HG03139 (cell line): ENCODE measurements at regions not wholly inside any gene's neighbourhood (a gene's known extent, or its start where the extent isn't known, plus 50 kb on each side); places are given as distances from the start of the nearest gene placed in this dataset.
A peak's percentile ranks its signal among the peaks of the same experiment; 100 is the strongest.

Experiments
- ATAC-seq: cut with Tn5 transposase; IDR thresholded peaks from one replicate; pipeline ENCODE4 v1.9.1; 2021; ENCODE audit not compliant: unreplicated experiment

DNA sequence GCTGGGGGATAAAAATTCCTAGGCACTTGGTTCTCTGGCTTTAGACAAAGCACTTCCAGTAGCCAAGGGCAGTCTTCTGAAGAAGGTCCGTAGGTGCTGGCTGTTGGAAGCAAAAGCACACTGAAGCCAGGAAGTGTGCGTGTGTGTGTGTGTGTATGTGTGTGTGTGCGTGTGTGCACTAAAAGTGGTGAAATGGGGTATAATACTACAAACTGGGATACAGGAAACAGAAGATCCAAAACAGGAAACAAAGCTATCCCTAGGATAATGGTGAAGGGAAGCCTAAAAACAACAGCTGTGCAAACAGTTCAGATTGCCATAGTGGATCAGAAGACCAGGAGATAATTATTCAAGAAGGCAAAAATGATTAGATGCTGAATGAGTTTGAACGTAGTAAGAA lies 103.4 kb downstream of the IL20RB start:
- no peak for ATAC-seq

DNA sequence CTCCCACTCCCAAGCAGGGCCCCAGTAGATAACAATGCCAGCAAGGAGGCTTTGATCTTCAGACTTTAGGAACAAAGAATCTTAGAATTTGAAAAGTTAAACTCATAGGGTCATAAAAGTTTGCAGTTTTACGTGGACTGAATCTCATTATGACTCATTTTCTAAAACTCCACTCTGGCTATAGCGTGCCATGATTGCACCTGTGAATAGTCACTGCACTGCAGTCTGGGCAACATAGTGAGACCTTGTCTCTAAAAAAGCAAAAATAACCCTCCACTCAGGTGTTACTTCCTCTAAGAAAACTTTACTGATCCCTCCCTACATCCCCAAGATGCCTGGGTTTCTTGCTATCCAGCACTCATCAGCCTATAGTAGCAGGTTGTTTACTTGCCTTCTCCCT lies 104.5 kb downstream of the IL20RB start:
- ATAC-seq, result peak; percentile 52

DNA sequence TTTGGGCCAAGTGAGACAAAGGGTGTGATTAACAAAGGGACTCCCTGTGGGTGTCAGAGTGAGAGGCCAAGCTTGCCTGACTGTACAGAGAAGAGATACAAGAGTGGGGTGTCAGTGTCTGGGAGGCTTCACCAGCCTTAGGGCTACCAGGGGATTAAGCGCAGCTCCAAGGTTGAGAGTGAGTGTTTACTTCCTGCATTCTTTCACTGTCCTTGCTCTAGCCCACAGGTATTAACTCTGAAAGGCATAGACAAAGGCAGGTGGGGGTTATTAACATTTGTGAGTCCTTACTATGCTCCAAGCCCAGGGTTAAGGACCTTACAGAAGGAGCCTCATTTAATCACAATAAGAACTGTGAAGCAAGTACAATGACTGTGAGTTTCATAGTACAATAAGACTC lies 107.6 kb downstream of the IL20RB start:
- no peak for ATAC-seq

DNA sequence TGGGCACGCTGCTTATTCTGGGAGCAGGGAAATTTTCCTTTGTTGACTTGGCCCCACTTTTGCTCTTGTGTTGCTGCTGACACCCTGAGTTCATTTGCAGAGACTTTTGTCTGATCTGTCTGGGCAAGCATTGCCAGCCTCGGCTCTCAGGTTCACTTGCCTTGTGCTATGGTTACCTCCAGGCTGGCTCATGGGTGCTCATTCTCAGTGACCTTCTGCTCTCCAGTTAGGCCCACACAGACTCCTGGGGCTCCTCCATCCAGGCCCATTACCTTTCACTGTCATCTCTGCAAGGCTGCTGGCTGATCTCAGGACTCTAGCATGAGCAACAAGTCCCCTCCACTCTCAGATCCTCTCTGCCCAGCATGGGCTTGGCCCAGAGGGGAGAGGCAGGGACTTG lies 108.3 kb downstream of the IL20RB start:
- ATAC-seq, result no peak

DNA sequence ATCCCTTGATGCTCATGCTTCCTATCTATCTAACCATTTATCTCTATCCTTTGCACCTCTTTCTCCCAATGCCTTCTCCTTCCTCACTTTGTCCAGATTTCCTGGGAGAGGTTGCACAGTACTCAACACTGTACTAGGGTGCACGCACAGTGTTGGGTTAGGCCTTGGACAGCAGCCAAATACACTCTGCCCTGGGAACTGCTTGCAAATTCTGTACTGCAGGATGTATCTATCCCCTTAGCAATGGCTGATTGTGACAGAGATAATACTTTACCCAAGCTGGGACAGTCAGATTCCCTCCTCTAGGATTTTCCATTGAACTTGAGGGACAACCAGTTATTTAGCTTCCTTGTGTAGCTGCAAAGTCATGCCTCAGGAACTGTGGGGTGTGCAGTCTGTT lies 113.3 kb downstream of the IL20RB start:
- no peak for ATAC-seq

DNA sequence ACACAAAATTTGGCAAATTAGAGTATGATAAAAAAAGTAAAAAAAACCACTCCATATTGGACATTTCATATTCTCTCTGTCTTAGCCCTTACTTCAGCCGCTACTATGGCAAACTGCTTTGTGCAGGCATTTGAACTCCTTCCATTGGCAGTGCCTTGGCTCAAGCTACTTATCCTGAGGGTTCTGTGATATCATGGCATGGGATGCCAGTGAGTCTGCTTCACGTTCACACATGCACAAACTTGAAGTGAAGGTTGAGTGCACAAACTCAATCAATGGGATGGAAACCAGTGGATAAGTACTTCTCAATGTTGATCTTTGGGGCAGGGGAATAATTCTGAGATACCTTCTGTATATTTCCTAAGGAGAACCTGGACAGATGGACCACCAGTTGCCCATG lies 117.2 kb downstream of the IL20RB start:
- no peak for ATAC-seq

DNA sequence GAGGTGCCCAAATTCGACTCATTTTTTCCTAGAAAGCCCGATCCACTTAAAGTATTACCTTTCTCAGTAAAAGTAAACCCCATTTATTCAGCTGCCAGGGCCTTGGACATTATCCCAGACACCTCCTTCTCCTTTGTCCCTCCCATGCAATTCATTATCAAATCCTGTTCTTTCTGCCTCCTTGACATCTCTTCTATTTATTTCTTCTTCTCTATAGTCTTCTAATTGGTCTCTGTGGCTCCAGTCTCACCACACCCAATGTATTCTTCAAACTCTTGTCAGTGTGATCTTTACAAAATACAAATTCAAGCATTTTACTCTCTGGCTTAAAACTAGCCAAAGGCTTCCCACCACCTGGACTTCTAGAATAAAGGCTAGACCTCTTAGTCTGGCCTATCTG lies 120.3 kb downstream of the IL20RB start:
- ATAC-seq, result no peak

DNA sequence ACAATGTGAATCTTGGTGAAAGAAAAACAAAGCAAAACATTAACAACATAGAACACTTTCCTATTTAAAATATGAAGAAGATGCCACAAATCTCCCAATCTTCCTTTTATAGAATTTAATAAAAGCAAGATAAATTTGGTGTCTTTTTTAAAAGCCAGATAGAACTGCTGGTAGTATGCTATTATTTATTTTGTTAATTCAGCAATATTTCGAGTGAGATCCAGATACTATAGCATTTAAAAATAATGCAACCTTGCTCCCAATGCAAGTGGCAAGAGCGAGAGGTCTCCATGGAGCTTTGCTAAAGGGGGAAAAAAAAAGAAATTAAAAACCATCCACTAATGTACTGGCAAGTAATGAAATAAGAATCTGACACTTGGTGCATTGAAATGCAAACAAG lies 121.8 kb downstream of the IL20RB start:
- no peak for ATAC-seq

DNA sequence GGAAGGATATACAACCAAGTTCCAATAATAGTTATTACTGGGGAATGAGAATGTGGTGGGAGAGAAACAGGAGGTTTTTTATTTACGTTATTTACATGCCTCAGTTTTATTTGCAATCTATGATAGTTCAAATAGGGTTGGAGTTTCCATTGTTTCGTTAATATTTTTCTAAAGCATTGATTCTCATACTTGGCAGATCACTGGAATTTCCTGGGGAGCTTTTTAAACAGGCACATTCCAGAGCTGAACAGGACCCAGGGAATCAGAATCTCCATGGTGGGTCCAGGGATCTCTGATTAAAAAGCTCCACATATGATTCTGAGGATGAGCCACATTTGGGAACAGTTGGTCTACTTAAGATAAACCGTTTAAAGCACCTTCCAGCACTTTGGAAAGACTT lies 123.9 kb downstream of the IL20RB start:
- no peak for ATAC-seq

DNA sequence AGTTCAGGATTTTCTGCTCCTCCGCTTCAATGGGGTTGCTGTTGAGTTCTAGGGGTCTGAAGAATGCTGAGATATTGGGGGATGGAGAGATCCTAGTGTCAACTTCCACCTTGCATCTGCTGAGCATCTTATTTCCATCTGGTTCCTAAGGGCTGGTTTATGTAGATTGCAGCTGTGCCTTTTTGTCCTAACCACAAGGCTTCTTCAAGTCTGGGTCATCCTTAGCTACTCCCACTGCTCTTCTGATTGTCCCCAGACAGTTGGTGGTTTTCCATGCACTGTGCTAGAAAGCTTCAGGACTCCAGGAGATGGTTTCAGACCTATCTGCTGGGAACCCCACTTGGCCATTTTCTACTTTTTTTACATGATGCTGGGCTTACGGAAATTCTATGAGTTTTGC lies 125.0 kb downstream of the IL20RB start:
- ATAC-seq, result no peak

DNA sequence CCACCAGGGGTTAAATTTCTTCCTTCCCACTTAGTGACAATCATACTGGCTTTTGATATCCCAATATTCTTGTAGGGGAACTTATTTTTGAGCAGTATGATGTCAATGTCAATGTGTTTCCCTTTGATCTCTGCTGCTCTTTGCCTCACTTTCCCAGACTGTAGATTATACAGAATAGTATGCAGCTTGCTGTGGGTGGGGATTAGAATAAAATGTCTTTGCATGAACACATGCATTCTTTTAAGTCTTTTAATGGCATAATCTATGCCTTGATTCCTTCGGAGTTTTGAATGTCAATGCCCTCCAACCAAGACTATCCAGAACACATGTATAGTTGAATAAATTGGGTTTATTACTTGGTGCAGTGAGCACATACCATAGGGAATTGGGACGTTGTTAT lies 125.5 kb downstream of the IL20RB start:
- ATAC-seq, result no peak

DNA sequence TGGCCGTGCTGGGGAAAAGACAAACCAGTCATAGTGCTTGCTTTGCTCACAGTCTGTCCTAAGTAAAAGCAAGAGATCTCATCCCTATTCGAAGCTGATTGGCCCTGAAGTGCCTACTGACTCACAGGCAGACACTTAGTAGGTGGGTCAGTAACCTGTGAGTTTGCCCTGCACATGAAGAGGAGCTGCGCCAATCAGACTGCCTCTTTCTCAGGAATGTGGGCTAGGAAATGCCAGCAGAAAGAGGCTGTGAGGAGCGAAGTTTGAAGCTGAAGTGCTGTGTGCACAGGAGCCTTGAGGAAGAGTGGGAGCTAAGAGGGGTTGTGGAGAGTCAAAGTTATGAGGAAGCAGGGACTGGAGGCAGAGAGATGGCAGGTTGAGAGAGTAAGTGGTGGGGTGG lies 126.8 kb downstream of the IL20RB start:
- no peak for ATAC-seq

DNA sequence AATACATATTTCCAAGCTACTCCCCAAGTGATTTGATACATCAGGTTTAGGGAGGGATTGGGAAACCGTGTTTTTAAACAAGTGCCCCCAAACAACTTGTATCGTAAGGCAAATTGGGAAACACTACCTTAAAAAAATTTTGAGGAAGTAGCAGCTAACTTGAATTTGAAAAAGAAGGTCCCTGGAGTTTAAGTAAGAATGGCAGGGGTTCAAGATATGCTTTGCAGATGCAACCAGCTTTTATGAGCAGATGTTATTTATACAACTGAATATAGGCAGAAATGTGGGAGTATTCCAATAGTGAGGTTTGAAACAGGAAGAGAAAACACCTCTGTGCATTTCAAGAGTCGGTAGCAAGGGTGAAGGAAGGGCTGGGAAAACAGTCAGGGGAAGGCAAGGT lies 139.6 kb downstream of the IL20RB start:
- ATAC-seq, result no peak

DNA sequence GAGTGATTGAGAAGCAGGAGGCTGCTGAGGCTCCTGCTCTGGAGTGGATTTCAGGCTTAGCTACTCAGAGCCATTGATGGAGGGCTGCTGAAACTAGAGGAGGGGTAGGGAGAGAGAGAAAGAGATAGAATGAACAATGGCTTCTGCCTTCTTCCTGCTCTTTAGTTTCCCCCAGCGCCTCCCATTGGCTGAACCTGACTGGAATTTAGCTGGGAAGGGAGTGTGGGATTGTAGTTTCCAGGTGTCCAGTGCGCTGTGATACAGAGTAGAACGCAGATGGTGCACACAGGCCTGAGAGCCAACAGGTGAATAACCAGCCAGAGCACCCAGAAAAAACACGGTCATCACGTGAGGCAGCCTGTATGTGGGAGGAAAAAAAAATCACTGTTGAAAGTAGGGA lies 140.1 kb downstream of the IL20RB start:
- no peak for ATAC-seq

DNA sequence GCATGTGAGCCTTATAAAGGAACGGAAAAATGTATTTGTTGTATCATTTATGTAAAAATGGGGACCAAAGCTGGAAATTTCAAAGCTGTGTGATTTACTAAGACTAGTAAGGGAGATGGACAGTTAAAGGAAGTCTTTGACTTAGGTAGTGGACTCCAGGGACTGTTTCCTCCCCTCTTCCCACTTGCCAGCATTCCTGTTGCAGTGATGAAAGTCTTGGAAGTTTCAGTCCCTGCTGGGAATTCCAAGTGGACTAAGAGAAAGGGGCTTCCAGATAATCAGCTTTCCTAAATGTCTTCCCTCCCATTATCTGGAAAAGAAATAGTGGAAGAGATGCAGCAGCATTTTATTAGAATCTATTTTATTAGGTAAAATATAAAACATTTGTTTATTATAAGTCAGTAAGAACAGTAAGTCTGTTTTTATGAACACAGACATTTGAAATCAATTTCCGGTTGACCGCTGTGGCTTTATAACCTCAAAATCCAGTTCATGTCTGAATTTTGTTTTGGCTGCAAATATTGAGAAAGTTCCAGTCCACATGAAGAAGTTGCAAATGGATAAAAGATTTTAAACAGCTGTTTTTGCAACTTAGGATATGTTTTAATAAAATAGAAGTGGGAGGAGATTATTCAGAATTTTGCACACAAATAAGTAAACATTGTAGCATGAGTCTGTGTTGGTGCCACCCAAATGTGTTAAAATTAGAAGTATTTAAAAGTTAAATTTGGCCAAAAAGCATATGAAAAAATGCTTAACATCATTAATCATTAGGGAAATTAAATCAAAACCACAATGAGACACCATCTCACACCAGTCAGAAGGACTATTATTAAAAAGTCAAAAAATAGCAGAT lies 141.8 kb downstream of the IL20RB start:
- ATAC-seq, result no peak

DNA sequence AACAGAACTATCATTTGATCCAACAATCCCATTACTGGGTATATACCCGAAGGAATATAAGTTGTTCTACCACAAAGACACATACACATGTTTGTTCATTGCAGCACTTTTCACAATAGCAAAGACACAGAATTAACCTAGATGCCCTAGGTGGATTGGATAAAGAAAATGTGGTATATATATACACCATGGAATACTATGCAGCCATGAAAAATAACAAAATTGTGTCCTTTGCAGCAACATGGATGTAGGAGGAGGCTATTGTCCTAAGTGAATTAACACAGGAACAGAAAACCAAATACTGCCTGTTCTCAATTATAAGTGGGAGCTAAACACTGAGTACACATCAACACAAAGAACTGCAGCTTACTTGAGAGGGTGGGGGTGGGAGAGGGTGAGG lies 142.5 kb downstream of the IL20RB start:
- ATAC-seq, result no peak

DNA sequence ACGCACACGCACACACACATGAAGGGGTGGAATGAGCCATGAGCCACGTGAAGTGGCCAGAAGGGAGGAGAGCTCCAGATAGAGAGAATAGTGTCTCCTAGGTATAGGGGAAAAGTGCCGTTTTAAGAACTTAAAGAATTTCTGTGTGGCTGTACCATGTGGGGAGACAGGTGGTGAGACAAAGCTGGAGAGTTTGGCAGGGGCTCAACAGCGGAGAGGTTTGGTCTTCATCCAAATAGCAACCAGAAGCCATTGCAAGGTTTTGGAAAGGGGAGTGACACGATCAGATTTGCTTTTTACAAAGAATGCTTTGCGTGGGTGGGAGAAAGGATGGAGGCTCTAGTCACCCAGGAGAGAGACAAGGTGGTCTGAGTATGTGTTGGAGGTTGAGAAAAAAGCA lies 146.0 kb downstream of the IL20RB start:
- ATAC-seq, result no peak

DNA sequence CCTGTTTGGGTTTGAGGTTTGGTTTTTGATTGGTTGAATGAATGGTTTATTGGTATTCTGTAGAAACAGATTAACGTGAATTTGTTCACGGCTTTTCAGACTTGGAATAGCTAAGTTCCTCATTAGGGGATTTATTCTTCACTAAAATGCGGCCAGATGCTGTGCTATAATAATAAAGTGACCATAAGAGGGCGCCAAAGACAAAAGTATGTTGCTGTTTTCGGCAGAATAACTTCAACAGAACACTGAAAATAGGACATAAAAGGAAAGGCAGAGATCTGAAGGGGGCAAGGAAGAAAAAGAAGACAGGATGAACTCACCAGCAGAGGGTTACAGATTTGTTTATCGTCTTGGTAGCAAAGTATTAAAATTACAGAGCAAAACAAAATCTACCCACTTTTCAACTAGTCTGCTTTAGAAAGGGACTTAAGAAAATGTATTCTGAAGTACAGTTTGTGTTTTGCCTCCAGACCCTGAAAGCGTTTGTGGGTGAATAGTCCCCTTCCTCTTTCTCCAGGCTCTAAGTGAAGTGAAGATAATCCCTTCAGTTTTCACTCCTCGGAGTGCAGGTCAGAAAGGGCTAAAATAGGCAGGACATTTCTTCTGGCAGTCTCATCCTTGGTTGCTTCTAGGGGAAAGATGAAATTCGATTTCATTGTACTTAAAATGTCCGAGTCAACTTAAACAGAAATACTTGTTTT lies 147.6 kb downstream of the IL20RB start:
- no peak for ATAC-seq

DNA sequence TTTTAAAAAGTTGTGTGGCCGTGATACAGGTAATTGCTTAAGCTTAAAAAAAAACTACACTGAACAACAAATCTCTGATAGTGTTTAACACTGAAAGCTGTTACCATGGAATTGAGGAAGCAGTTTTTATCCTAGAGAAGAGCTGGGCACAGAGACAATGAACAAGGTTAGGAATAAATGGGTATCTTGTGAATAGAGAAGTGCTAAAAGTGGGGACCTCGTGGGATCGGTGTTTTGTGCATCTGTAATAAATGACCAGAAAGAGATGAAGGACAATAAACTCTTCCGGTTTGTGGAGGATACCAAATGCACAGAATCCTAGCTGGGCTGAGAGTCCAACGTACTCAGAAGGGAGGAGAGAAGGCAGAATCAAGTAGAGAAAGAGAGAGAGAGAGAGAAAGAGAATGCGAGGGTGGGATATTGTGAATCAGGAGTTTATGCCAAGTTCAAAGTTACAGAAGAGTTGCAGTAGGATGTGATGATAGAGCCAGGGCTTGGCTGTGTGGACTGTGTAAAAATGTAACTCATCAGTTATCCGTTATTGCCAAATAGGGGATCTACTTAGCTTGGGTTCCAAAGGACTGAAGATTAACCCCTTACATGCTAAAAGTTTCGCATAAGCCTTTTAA lies 148.9 kb downstream of the IL20RB start:
- ATAC-seq, result no peak

DNA sequence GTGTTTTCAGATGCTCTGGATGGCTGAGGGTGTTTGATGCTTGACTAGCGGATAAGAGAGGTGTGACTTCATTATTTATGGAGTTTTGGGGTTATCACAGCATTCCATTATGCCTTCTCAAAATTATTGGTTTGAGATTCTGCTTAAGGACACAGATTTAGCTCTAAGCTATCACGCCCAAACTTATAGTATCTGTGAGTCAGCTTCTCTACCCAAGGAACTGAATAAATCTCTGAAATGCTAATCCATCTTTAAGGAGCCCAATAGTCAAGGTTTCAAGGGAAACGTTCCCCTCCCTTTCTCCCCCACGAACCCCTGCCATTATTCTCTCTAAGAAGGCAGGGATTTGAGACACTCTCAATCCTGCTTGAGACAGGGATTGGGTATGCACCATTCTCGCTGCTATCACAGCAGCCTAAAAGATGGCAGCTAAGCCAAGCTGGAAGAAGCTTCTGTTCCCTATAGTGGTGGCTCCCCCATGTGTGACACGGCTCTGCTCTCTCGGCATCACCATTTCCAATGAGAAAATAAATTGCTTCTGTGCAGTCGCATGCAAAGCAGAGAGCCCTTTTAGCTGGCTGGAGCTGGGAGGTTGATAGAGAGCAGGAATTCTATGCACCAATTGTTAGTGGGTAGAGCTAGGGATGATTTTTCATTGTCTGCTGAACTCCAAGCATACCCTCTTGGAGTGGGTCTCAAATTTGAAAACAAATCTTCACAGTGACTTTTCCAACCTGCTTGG lies 151.1 kb downstream of the IL20RB start:
- ATAC-seq, result no peak

DNA sequence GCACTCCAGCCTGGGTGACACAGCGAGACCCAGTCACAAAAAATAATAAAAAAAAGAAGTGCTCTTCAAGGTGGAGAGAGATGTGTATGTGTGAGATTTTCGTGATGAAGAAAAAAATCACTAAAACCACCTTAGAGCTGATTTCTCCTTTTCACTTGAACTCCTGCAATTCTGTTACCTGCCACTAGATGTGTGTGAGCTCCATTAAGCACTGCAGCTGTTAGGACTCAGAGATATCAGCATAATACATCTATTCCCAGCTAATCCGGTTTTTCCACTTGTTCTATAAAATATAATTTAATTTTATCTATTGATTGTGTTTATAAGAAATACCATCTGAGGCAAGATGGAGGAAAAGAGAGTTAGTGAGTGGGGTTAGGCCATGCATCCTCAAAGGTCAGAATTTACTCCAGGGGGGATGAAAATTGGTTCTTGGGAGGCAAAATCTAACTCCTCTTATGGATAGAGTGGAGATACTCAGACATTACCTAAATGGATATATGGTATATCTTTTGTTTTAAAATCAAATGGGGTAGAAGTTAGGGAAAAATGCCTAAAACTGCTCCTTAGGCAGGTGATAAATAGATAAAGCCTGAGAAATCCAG lies 152.7 kb downstream of the IL20RB start:
- ATAC-seq, result peak; percentile 81
